Thyroid gland (tissue), 4 donors: ENCODE measurements at regions not wholly inside any gene's neighbourhood (a gene's known extent, or its start where the extent isn't known, plus 50 kb on each side); places are given as distances from the start of the nearest gene placed in this dataset.
A peak's percentile ranks its signal among the peaks of the same experiment; 100 is the strongest.

Experiments
- CTCF ChIP-seq, 6 experiments: fragments of 200-600 bp in 3 of 6; fragments of 450-650 bp in 3 of 6; sonication (generic) in 3 of 6; IDR thresholded peaks; one replicate each; pipeline ENCODE4 v1.5.1; 2016 to 2019; ENCODE audit warnings: antibody characterized with exemption in 6 of 6, mild to moderate bottlenecking in 2 of 6, inconsistent platforms in 1 of 6, moderate library complexity in 1 of 6
- POLR2A ChIP-seq, 2 donors: fragments of 450-650 bp; IDR thresholded peaks; one replicate each; pipeline ENCODE4 v1.6.1; 2017; ENCODE audit warnings: antibody characterized with exemption in 2 of 2, mild to moderate bottlenecking in 2 of 2, moderate library complexity in 1 of 2

GRCh38 chr1:118786454-118787155, 201.5 kb downstream of the TBX15 start:
- TF ChIP-seq POLR2A (IDR thresholded peaks at IDR 0.05): peak in 1 of 2 donors; percentile 21
- no peak for TF ChIP-seq CTCF (IDR thresholded peaks at IDR 0.05)
